ENCODE measurements at regions not wholly inside any gene's neighbourhood (a gene's known extent, or its start where the extent isn't known, plus 50 kb on each side); places are given as distances from the start of the nearest gene placed in this dataset.

- no peak for TF ChIP-seq CTCF (IDR thresholded peaks at IDR 0.05 in 2 of 3, conservative IDR thresholded peaks at IDR 0.05 in 1 of 3; ENCODE audit: borderline replicate concordance in 1 of 3, insufficient read depth in 1 of 3, low read depth in 2 of 3, low read length in 2 of 3)
- TF ChIP-seq CEBPB (IDR thresholded peaks at IDR 0.05; ENCODE audit: low read depth) = no peak
- TF ChIP-seq, protein P1, sequence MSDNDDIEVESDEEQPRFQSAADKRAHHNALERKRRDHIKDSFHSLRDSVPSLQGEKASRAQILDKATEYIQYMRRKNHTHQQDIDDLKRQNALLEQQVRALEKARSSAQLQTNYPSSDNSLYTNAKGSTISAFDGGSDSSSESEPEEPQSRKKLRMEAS (IDR thresholded peaks at IDR 0.05) = no peak
- TF ChIP-seq SIN3A (IDR thresholded peaks at IDR 0.05; ENCODE audit: low read depth) = no peak
- no peak for TF ChIP-seq EZH2 (IDR thresholded peaks at IDR 0.05)
- no peak for TF ChIP-seq EGR1 (IDR thresholded peaks at IDR 0.05; ENCODE audit: low read depth)
- TF ChIP-seq POLR2AphosphoS5 (IDR thresholded peaks at IDR 0.05; ENCODE audit: low read depth, low read length) = no peak
- no peak for TF ChIP-seq EZH2phosphoT487 (IDR thresholded peaks at IDR 0.05; ENCODE audit: borderline replicate concordance)
- no peak for TF ChIP-seq SP1 (IDR thresholded peaks at IDR 0.05; ENCODE audit: low read depth)
- TF ChIP-seq, protein P2, sequence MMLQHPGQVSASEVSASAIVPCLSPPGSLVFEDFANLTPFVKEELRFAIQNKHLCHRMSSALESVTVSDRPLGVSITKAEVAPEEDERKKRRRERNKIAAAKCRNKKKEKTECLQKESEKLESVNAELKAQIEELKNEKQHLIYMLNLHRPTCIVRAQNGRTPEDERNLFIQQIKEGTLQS (IDR thresholded peaks at IDR 0.05) = no peak
- TF ChIP-seq ZNF274 (IDR thresholded peaks at IDR 0.05; ENCODE audit: low read depth, low read length) = no peak
These were observed 239.3 kb downstream of the OGFRL1 start for GRCh38 chr6:71527886-71528285.

Data from HCT116 (cell line).